H1 (cell line): ENCODE measurements at regions not wholly inside any gene's neighbourhood (a gene's known extent, or its start where the extent isn't known, plus 50 kb on each side); places are given as distances from the start of the nearest gene placed in this dataset.

Experiments
- CTCF ChIA-PET: fragments of 300-600 bp; sonication (Branson Sonifier 250); formaldehyde crosslinking; loops from one replicate; lab custom pipeline; 2021; ENCODE audit not compliant: partially characterized antibody; lab: Charles Lee
- POLR2A ChIA-PET: fragments of 300-600 bp; sonication (Branson Sonifier 250); formaldehyde crosslinking; loops from one replicate; lab custom pipeline; 2021; ENCODE audit warnings: inconsistent platforms; ENCODE audit not compliant: partially characterized antibody; lab: Charles Lee
- DNase-seq, 2 experiments: peaks; one replicate each; pipeline versions ENCODE4 v3.0.0 to v3.0.0-alpha.2; 2010 to 2022; ENCODE audit warnings: low spot score in 2 of 2, low read depth in 1 of 2, mixed read lengths in 1 of 2
- FAIRE-seq: peaks from 2 replicates; lab custom pipeline; 2011; peaks lifted over from hg19 to GRCh38; lab: Jason Lieb, UNC
- H2AFZ ChIP-seq: 2 replicates; pipeline ENCODE4 v1.8.1; 2012; ENCODE audit warnings: low read length, inconsistent platforms
- H2AK5ac ChIP-seq: 2 replicates; pipeline ENCODE4 v1.6.1; 2013; ENCODE audit warnings: low read depth, low read length
- H2BK120ac ChIP-seq: replicated peaks from 2 replicates; pipeline ENCODE3; 2013; ENCODE audit warnings: low read depth, low read length, inconsistent platforms
- H2BK12ac ChIP-seq: 2 replicates; pipeline ENCODE4 v1.6.1; 2013; ENCODE audit warnings: low read depth, low read length
- H2BK15ac ChIP-seq: 2 replicates; pipeline ENCODE4 v1.6.1; 2013; ENCODE audit warnings: low read length
- H2BK20ac ChIP-seq: 2 replicates; pipeline ENCODE4 v1.6.1; 2013; ENCODE audit warnings: low read length
- H2BK5ac ChIP-seq: 2 replicates; pipeline ENCODE4 v1.6.1; 2013; ENCODE audit warnings: low read depth, low read length
- H3K14ac ChIP-seq: 2 replicates; pipeline ENCODE4 v1.6.1; 2013; ENCODE audit warnings: inconsistent platforms; ENCODE audit not compliant: insufficient read length
- H3K18ac ChIP-seq: 2 replicates; pipeline ENCODE4 v1.6.1; 2013; ENCODE audit warnings: low read length; ENCODE audit errors: extremely low read depth
- H3K23ac ChIP-seq: 2 replicates; pipeline ENCODE4 v1.6.1; 2013; ENCODE audit warnings: inconsistent platforms; ENCODE audit not compliant: insufficient read length
- H3K23me2 ChIP-seq: 2 replicates; pipeline ENCODE4 v1.6.1; 2013; ENCODE audit warnings: low read depth, low read length
- H3K27ac ChIP-seq: 2 replicates; pipeline ENCODE4 v1.6.1; 2011; ENCODE audit warnings: low read depth, low read length, inconsistent platforms
- H3K27me3 ChIP-seq, 4 experiments: replicated peaks in 1 of 4; 1 replicate in 1 of 4; 2 replicates in 3 of 4; pipeline versions ENCODE4 v1.6.1 to v1.8.1; 2011 to 2013; ENCODE audit warnings: low read length in 3 of 4, mild to moderate bottlenecking in 3 of 4, inconsistent platforms in 2 of 4, mixed read lengths in 2 of 4, moderate library complexity in 1 of 4; ENCODE audit not compliant: control insufficient read depth in 3 of 4, insufficient read depth in 3 of 4; ENCODE audit errors: extremely low read depth in 1 of 4
- H3K36me3 ChIP-seq, 4 experiments: 2 replicates each; pipeline versions ENCODE4 v1.6.1 to v1.8.1; 2011 to 2013; ENCODE audit warnings: mild to moderate bottlenecking in 4 of 4, low read length in 3 of 4, moderate library complexity in 2 of 4, control low read depth in 1 of 4, inconsistent platforms in 1 of 4; ENCODE audit not compliant: insufficient read depth in 4 of 4, control insufficient read depth in 2 of 4
- H3K4ac ChIP-seq: replicated peaks from 2 replicates; pipeline ENCODE3; 2013; ENCODE audit warnings: low read length, low read depth, mixed read lengths, inconsistent platforms; ENCODE audit not compliant: insufficient read length
- H3K4me1 ChIP-seq, 4 experiments: replicated peaks in 1 of 4; 1 replicate in 1 of 4; 2 replicates in 3 of 4; pipeline versions ENCODE4 v1.6.1 to v1.8.1; 2011 to 2013; ENCODE audit warnings: low read length in 3 of 4, inconsistent platforms in 2 of 4, mixed read lengths in 1 of 4; ENCODE audit not compliant: insufficient read depth in 4 of 4, control insufficient read depth in 3 of 4
- H3K4me2 ChIP-seq, 2 experiments: 2 replicates each; pipeline versions ENCODE4 v1.6.1 to v1.8.1; 2011 to 2013; ENCODE audit warnings: low read depth in 2 of 2, low read length in 2 of 2, control low read depth in 1 of 2, inconsistent platforms in 1 of 2, mild to moderate bottlenecking in 1 of 2; ENCODE audit not compliant: insufficient read depth in 1 of 2
- H3K4me3 ChIP-seq, 4 experiments: fragments of 200-600, 300-600 bp in 1 of 4; sonication (generic), shearing (Covaris generic), sonication (Bioruptor Twin) in 1 of 4; 2 replicates each; pipeline versions ENCODE4 v1.5.1 to v1.8.1; 2011 to 2016; ENCODE audit warnings: low read length in 4 of 4, low read depth in 3 of 4, control low read depth in 2 of 4, inconsistent platforms in 2 of 4, mild to moderate bottlenecking in 2 of 4, mixed read lengths in 1 of 4, moderate library complexity in 1 of 4; ENCODE audit not compliant: insufficient read depth in 2 of 4; ENCODE audit errors: extremely low read depth in 1 of 4
- H3K56ac ChIP-seq: replicated peaks from 2 replicates; pipeline ENCODE3; 2013; ENCODE audit warnings: low read depth, mild to moderate bottlenecking, mixed read lengths, low read length, inconsistent platforms; ENCODE audit not compliant: insufficient read length
- H3K79me1 ChIP-seq: 2 replicates; pipeline ENCODE4 v1.6.1; 2013; ENCODE audit warnings: low read depth, low read length, control low read depth
- H3K79me2 ChIP-seq, 2 experiments: 2 replicates each; pipeline versions ENCODE4 v1.6.1 to v1.8.1; 2012 to 2013; ENCODE audit warnings: low read length in 2 of 2, mild to moderate bottlenecking in 2 of 2, inconsistent platforms in 1 of 2; ENCODE audit not compliant: insufficient read depth in 2 of 2, control insufficient read depth in 1 of 2
- H3K9ac ChIP-seq, 4 experiments: replicated peaks in 1 of 4; 1 replicate in 1 of 4; 2 replicates in 3 of 4; pipeline versions ENCODE4 v1.6.1 to v1.8.1; 2011 to 2013; ENCODE audit warnings: low read depth in 3 of 4, low read length in 3 of 4, control low read depth in 2 of 4, mild to moderate bottlenecking in 2 of 4, moderate library complexity in 2 of 4, inconsistent platforms in 1 of 4; ENCODE audit errors: extremely low read depth in 1 of 4
- H3K9me3 ChIP-seq, 2 experiments: 2 replicates each; pipeline versions ENCODE4 v1.6.1 to v1.8.1; 2012 to 2013; ENCODE audit warnings: mild to moderate bottlenecking in 2 of 2, moderate library complexity in 2 of 2, control low read depth in 1 of 2, inconsistent platforms in 1 of 2, low read depth in 1 of 2, low read length in 1 of 2, mixed read lengths in 1 of 2; ENCODE audit not compliant: insufficient read depth in 2 of 2
- H4K20me1 ChIP-seq, 2 experiments: replicated peaks in 1 of 2; 2 replicates each; pipeline versions ENCODE3 to v1.8.1; 2011 to 2013; ENCODE audit warnings: inconsistent platforms in 2 of 2, low read length in 2 of 2, mild to moderate bottlenecking in 1 of 2; ENCODE audit not compliant: insufficient read depth in 2 of 2, control insufficient read depth in 1 of 2
- H4K5ac ChIP-seq: 2 replicates; pipeline ENCODE4 v1.6.1; 2013; ENCODE audit warnings: low read length, low read depth, mixed read lengths, inconsistent platforms; ENCODE audit not compliant: insufficient read length
- H4K8ac ChIP-seq: 2 replicates; pipeline ENCODE4 v1.8.0; 2013; ENCODE audit warnings: mild to moderate bottlenecking, moderate library complexity, low read length, inconsistent platforms; ENCODE audit not compliant: insufficient read depth; ENCODE audit errors: extremely low read depth
- H4K91ac ChIP-seq: replicated peaks from 2 replicates; pipeline ENCODE3; 2013; ENCODE audit warnings: low read length, mixed read lengths, inconsistent platforms; ENCODE audit not compliant: insufficient read length
- CTBP2 ChIP-seq: IDR thresholded peaks from 2 replicates; pipeline ENCODE4 v1.7.0; 2011; ENCODE audit warnings: borderline replicate concordance, mild to moderate bottlenecking, moderate library complexity, mixed read lengths, low read length; ENCODE audit not compliant: insufficient read depth, insufficient read length
- KDM1A ChIP-seq: fragments of 200-600, 300-600 bp; sonication (generic); IDR thresholded peaks from 2 replicates; pipeline ENCODE4 v1.7.1; 2016; ENCODE audit warnings: mild to moderate bottlenecking, low read length, borderline replicate concordance
- WGBS, 2 experiments: shearing (Covaris generic) in 1 of 2; methylation state at CpG; one replicate each; pipeline versions ENCODE4 v1.1.6 to v1.1.7; 2013 to 2015; ENCODE audit warnings: low lambda C conversion rate in 2 of 2, mixed read lengths in 2 of 2, inconsistent platforms in 1 of 2, low coverage in 1 of 2, missing lambda C conversion rate in 1 of 2; ENCODE audit not compliant: insufficient replicate concordance in 2 of 2, insufficient coverage in 1 of 2, insufficient read length in 1 of 2; ENCODE audit errors: extremely low coverage in 1 of 2, missing lambda C conversion rate in 1 of 2; 5-methylcytosine and 5-hydroxymethylcytosine counted together

GRCh38 chr2:129816813-129817574 lies 162.5 kb upstream of the RAB6C start:
- H3K23ac ChIP-seq = no peak overlapping the region
- H3K27ac ChIP-seq = no peak overlapping the region
- H3K18ac ChIP-seq = no peak overlapping the region
- no peaks in the 10 kb centered on the region for H3K36me3 ChIP-seq
- no peak overlapping the region for H2BK120ac ChIP-seq
- ChIA-PET CTCF (interaction anchor here (0.5 to 0.7 kb wide), 2 partner anchors 11 to 52 kb away, joined by 3 to 4 read pairs; no protein-coding TSS in a partner anchor), POLR2A (interaction anchor here (0.6 kb wide), 1 partner anchor 130 kb away, joined by 3 read pairs; no protein-coding TSS in a partner anchor)
- peaks cover 18 to 22% of the 10 kb centered on the region in 2 experiments; a peak in 3 of 4 replicates for H3K9me3 ChIP-seq
- no peak overlapping the region for H3K4ac ChIP-seq
- 87% methylated on average over 15 of the region's 16 CpGs; no CpG with 5 or more reads in 1 of the 2 experiments for WGBS, 2 experiments
- H3K79me1 ChIP-seq = no peaks in the 10 kb centered on the region; the same call in 1 of the 2 replicates
- no peak overlapping the region for H3K14ac ChIP-seq
- no peak overlapping the region for H4K5ac ChIP-seq
- H3K4me2 ChIP-seq = no peak overlapping the region
- H3K4me3 ChIP-seq = no peak overlapping the region
- H2AFZ ChIP-seq = no peak overlapping the region
- no peak overlapping the region for H4K91ac ChIP-seq
- H3K4me1 ChIP-seq = peaks cover 0 to 2% (median 0%) of the 10 kb centered on the region in 4 experiments; a peak in 1 of 7 replicates
- no peak overlapping the region for H2BK20ac ChIP-seq
- H2BK5ac ChIP-seq = no peak overlapping the region
- H3K79me2 ChIP-seq = no peaks in the 10 kb centered on the region
- no peak overlapping the region for H3K9ac ChIP-seq
- DNase-seq (no peak), FAIRE-seq (no peak)
- no peak overlapping the region for H2BK15ac ChIP-seq
- no peaks in the 10 kb centered on the region for H4K20me1 ChIP-seq
- no peaks in the 10 kb centered on the region for H3K27me3 ChIP-seq
- TF ChIP-seq CTBP2 (no peak), KDM1A (no peak)
- no peak overlapping the region for H2AK5ac ChIP-seq
- no peak overlapping the region for H3K56ac ChIP-seq
- H3K23me2 ChIP-seq = no peaks in the 10 kb centered on the region
- H4K8ac ChIP-seq = no peak overlapping the region; the same call in 1 of the 2 replicates
- no peak overlapping the region for H2BK12ac ChIP-seq
